ENCODE measurements at regions not wholly inside any gene's neighbourhood (a gene's known extent, or its start where the extent isn't known, plus 50 kb on each side); places are given as distances from the start of the nearest gene placed in this dataset.

- H3K36me3 ChIP-seq (ENCODE audit: control insufficient read depth in 2 of 3, insufficient read depth in 3 of 3, low read length in 3 of 3): no peaks in the 10 kb centered on the region
- no peaks in the 10 kb centered on the region for H3K4me1 ChIP-seq (ENCODE audit: control insufficient read depth in 2 of 3, insufficient read depth in 2 of 3, low read depth in 1 of 3, low read length in 3 of 3)
- no peak overlapping the region for H3K4me3 ChIP-seq (ENCODE audit: low read length in 3 of 3)
- FAIRE-seq: no peak
- TF ChIP-seq CTCF (IDR thresholded peaks at IDR 0.05; ENCODE audit: borderline replicate concordance, extremely low read depth, insufficient read depth): no peak
- H3K27ac ChIP-seq (ENCODE audit: low read depth in 2 of 2, low read length in 2 of 2): no peak overlapping the region
- no peaks in the 10 kb centered on the region for H3K9me3 ChIP-seq (ENCODE audit: control insufficient read depth in 2 of 3, insufficient read depth in 1 of 3, low read length in 3 of 3)
- H3K9ac ChIP-seq (ENCODE audit: low read length in 3 of 3): no peak overlapping the region
- intact Hi-C loops (cut with DNase I): no loop called here
- no peak for DNase-seq
- no peaks in the 10 kb centered on the region for H3K27me3 ChIP-seq (ENCODE audit: control insufficient read depth, insufficient read depth, low read length)
These were observed 439.7 kb downstream of the CCSER2 start for GRCh38 chr10:84768132-84768531.

- Histone ChIP-seq H3K36me3 (ENCODE audit: control insufficient read depth in 2 of 3, insufficient read depth in 3 of 3, low read length in 3 of 3) (no peaks in the 10 kb centered on the region), H3K9me3 (ENCODE audit: control insufficient read depth in 2 of 3, insufficient read depth in 1 of 3, low read length in 3 of 3) (no peaks in the 10 kb centered on the region), H3K9ac (ENCODE audit: low read length in 3 of 3) (no peak overlapping the region), H3K4me1 (ENCODE audit: control insufficient read depth in 2 of 3, insufficient read depth in 2 of 3, low read depth in 1 of 3, low read length in 3 of 3) (no peaks in the 10 kb centered on the region), H3K27ac (ENCODE audit: low read depth in 2 of 2, low read length in 2 of 2) (no peak overlapping the region), H3K4me3 (ENCODE audit: low read length in 3 of 3) (no peak overlapping the region), H3K27me3 (ENCODE audit: control insufficient read depth, insufficient read depth, low read length) (no peaks in the 10 kb centered on the region)
- intact Hi-C loops (cut with DNase I): no loop called here
- no peak for TF ChIP-seq CTCF (IDR thresholded peaks at IDR 0.05; ENCODE audit: borderline replicate concordance, extremely low read depth, insufficient read depth)
- DNase-seq (no peak), FAIRE-seq (no peak)
These were observed 442.4 kb downstream of the CCSER2 start for GRCh38 chr10:84770824-84771223.

- peak in 4 of 5 donors; percentile 41 to 64 (median 50) for DNase-seq
- Histone ChIP-seq H3K36me3 (ENCODE audit: control insufficient read depth in 2 of 3, insufficient read depth in 3 of 3, low read length in 3 of 3) (no peaks in the 10 kb centered on the region), H3K4me3 (ENCODE audit: low read length in 3 of 3) (no peak overlapping the region), H3K9ac (ENCODE audit: low read length in 3 of 3) (no peak overlapping the region), H3K9me3 (ENCODE audit: control insufficient read depth in 2 of 3, insufficient read depth in 1 of 3, low read length in 3 of 3) (no peaks in the 10 kb centered on the region), H3K4me1 (ENCODE audit: control insufficient read depth in 2 of 3, insufficient read depth in 2 of 3, low read depth in 1 of 3, low read length in 3 of 3) (no peaks in the 10 kb centered on the region), H3K27me3 (ENCODE audit: control insufficient read depth, insufficient read depth, low read length) (no peaks in the 10 kb centered on the region), H3K27ac (ENCODE audit: low read depth in 2 of 2, low read length in 2 of 2) (no peak overlapping the region)
- intact Hi-C loops (cut with DNase I): no loop called here
- TF ChIP-seq CTCF (IDR thresholded peaks at IDR 0.05; ENCODE audit: borderline replicate concordance, extremely low read depth, insufficient read depth): peak; percentile 53
- FAIRE-seq: no peak
These were observed 455.0 kb downstream of the CCSER2 start for GRCh38 chr10:84783386-84783785.

- H3K36me3 ChIP-seq (ENCODE audit: control insufficient read depth in 2 of 3, insufficient read depth in 3 of 3, low read length in 3 of 3): no peaks in the 10 kb centered on the region
- intact Hi-C loops (cut with DNase I): no loop called here
- no peak for FAIRE-seq
- H3K4me3 ChIP-seq (ENCODE audit: low read length in 3 of 3): no peak overlapping the region
- no peak for DNase-seq
- no peak overlapping the region for H3K9ac ChIP-seq (ENCODE audit: low read length in 3 of 3)
- H3K27ac ChIP-seq (ENCODE audit: low read depth in 2 of 2, low read length in 2 of 2): no peak overlapping the region
- H3K27me3 ChIP-seq (ENCODE audit: control insufficient read depth, insufficient read depth, low read length): no peaks in the 10 kb centered on the region
- no peaks in the 10 kb centered on the region for H3K4me1 ChIP-seq (ENCODE audit: control insufficient read depth in 2 of 3, insufficient read depth in 2 of 3, low read depth in 1 of 3, low read length in 3 of 3)
- no peaks in the 10 kb centered on the region for H3K9me3 ChIP-seq (ENCODE audit: control insufficient read depth in 2 of 3, insufficient read depth in 1 of 3, low read length in 3 of 3)
- no peak for TF ChIP-seq CTCF (IDR thresholded peaks at IDR 0.05; ENCODE audit: borderline replicate concordance, extremely low read depth, insufficient read depth)
These were observed 455.5 kb downstream of the CCSER2 start for GRCh38 chr10:84783909-84784308.

Measured in kidney (tissue), 13 donors.